GM13977 (cell line): ENCODE measurements at regions not wholly inside any gene's neighbourhood (a gene's known extent, or its start where the extent isn't known, plus 50 kb on each side); places are given as distances from the start of the nearest gene placed in this dataset.

ENCODE experiments used
- DNase-seq: peaks from one replicate; pipeline ENCODE4 v3.0.0; 2012; ENCODE audit warnings: low spot score
- CTCF ChIP-seq: IDR thresholded peaks from 2 replicates; pipeline ENCODE4 v1.5.1; 2012; ENCODE audit warnings: mild to moderate bottlenecking, control low read depth; ENCODE audit not compliant: insufficient read depth; ENCODE audit errors: extremely low read depth, missing control alignments
- in situ Hi-C: fragments of 300-500 bp; cut with MboI; formaldehyde crosslinking; loops from one replicate; pipeline ENCODE4 v1.12.0; 2022; ENCODE audit warnings: low sequenced_read_pairs, low pct_unique_long_range_greater_than_20kb, mixed read lengths, inconsistent platforms; ENCODE audit not compliant: unreplicated experiment

DNA sequence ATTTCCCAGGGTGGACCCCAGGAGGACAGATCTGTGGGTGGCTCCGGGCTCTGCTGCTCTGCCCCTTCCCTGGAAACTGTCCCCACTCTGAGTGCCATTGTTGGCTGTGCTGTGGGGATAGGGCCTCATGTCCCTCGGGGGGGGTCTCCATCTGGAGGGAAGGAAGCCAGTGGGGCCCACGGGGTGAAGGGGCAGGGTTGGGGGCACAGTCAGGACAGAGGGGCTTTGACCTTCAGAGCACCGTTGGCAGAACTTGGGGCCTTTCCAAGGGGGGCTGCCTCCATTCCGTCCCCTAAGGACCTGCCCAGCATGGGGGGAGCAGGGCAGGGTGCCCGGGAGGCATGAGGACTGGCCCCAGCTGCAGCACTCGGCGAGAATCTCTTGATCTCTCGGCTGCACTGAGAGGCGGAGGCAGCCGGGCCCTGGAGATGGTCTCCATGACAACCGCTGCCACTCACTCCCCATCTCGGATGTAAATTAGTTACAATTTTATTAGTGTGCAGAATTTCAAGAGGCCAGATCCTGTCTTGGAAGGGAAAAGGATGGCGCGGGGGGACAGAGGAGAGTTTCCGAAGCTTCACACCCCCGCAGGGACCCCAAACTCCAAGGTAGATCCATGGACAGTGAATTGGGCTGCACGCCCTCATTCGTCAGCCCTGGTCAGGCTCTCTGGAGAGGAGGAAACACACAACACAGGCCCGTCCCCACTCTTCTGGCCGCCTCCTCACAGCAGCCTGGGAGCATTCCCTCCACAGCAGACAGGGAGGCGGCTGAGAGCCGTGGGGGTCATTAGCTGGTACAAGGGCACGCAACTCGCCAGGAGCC, 216.2 kb upstream of the IER5L start:
- DNase-seq = no peak
- in situ Hi-C loops = no loop called here
- TF ChIP-seq CTCF = no peak

- DNase-seq = no peak
- TF ChIP-seq CTCF = no peak
- in situ Hi-C loops = no loop called here
Measured at GRCh38 chr9:129393064-129393463, 215.0 kb upstream of the IER5L start.

DNA sequence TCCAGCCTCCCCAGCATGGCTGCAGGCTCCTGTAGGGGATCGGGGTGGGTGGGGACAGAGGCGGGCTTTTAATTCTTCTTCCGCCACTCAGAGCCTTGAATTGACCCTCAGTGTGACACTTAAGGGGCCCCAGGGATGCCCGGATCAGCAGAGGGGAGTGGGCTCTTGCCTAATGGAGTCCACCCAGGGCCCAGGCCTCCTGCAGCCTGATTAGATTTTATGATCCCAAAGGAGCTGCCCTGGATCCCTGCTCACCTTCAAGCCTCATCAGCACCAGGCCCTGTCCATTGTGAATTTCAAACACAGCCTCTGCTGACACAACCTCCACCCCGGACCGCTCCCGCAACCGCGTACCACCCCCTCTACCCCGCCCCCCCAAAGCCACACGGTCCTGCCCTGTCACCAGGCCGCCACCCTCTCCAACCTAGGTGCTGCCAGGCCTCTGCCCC, 214.1 kb upstream of the IER5L start:
- no peak for TF ChIP-seq CTCF
- in situ Hi-C loops = no loop called here
- DNase-seq = no peak

DNA sequence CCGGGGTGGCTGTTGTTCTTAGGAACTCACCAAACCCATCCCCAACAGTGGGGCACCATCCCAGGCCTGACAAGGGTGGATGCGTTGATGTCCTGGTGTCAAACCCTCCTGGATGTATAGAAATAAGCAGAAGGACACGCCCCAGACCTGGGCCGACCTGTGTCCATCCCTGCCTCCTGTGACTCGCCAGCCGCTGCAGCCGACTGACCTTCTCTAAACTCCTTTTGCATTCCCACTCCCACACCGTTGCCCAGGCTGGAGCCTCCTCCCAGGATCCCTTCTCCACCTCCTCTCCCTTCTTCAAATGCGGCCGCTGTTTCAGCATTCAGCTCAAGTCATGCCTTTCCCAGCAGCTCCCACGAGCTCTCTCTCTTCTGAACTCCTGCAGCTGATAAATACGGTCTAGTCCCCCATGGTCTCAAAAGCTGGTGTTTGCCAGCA, 213.2 kb upstream of the IER5L start:
- no peak for DNase-seq
- in situ Hi-C loops = no loop called here
- TF ChIP-seq CTCF = no peak

DNA sequence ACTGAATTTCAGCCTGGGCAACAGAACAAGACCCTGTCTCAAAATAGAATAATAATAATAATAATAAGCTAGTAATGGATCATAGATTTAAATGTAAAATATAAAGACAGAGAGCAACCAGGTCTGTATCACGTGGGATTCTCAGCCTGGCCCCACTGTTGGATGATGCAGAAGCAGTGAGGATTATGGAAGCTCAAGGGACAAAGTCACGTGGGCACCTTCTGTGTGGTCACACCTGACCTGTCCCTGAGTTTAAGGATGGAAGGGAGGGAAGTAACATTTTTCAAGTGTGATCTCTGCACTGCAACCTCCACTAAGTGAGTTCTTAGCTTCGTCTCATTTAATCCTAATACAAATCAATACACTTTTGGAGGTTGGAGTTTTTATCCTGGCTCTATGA, 212.5 kb upstream of the IER5L start:
- in situ Hi-C loops = no loop called here
- no peak for TF ChIP-seq CTCF
- no peak for DNase-seq

- in situ Hi-C loops = no loop called here
- TF ChIP-seq CTCF = no peak
- no peak for DNase-seq
Measured at GRCh38 chr9:129387822-129388221, 209.8 kb upstream of the IER5L start.

DNA sequence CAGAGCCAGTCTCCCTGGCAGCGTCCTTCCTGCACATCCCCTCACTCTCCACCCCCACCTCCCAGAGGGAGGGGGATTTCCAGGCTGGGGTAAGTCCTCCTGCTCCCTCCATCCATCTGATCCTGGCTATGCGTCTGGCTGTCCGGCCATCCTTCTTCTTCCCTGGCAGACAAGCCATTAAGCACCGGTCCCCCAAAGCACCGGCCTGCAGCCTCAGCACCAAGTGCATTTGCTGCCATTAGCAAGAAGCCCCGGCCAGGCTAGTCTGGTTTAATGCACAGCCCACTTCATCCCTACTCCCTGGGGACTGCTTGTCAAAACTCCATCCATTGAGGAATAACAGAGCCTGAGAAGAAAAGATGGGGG, 208.7 kb upstream of the IER5L start:
- no peak for TF ChIP-seq CTCF
- in situ Hi-C loops = no loop called here
- DNase-seq = no peak
